Upper lobe of right lung (tissue), 1 donor: ENCODE measurements at regions not wholly inside any gene's neighbourhood (a gene's known extent, or its start where the extent isn't known, plus 50 kb on each side); places are given as distances from the start of the nearest gene placed in this dataset.
A peak's percentile ranks its signal among the peaks of the same experiment; 100 is the strongest.

ENCODE experiments used
- ATAC-seq: fragments of 200-7000 bp; cut with Tn5 transposase; one replicate; pipeline ENCODE4 v1.9.1; 2020; ENCODE audit warnings: mild to moderate bottlenecking, moderate library complexity
- DNase-seq: peaks from one replicate; pipeline ENCODE4 v3.0.0-alpha.2; 2020
- H3K27ac ChIP-seq: fragments of 200-600 bp; one replicate; pipeline ENCODE4 v1.8.0; 2022
- H3K27me3 ChIP-seq: fragments of 200-600 bp; one replicate; pipeline ENCODE4 v1.8.0; 2022; ENCODE audit warnings: mild to moderate bottlenecking
- H3K36me3 ChIP-seq: fragments of 200-600 bp; one replicate; pipeline ENCODE4 v1.8.0; 2022
- H3K4me1 ChIP-seq: fragments of 200-600 bp; one replicate; pipeline ENCODE4 v1.8.0; 2022
- H3K4me3 ChIP-seq: fragments of 200-600 bp; one replicate; pipeline ENCODE4 v1.8.0; 2022; ENCODE audit warnings: mild to moderate bottlenecking
- H3K9me3 ChIP-seq: fragments of 200-600 bp; one replicate; pipeline ENCODE4 v1.8.0; 2022
- intact Hi-C: fragments of 100-400 bp; cut with DNase I; formaldehyde crosslinking; loops from one replicate; pipeline ENCODE4 v1.11.0; 2022
- TF ChIP-seq, protein P1 (sequence below): fragments of 200-600 bp; IDR thresholded peaks from one replicate; pipeline ENCODE4 v1.8.0; 2022; ENCODE audit warnings: antibody characterized with exemption
- donor health status: DM: no; HTN: yes; CAD: no; lungs with severe emphysema.

DNA sequence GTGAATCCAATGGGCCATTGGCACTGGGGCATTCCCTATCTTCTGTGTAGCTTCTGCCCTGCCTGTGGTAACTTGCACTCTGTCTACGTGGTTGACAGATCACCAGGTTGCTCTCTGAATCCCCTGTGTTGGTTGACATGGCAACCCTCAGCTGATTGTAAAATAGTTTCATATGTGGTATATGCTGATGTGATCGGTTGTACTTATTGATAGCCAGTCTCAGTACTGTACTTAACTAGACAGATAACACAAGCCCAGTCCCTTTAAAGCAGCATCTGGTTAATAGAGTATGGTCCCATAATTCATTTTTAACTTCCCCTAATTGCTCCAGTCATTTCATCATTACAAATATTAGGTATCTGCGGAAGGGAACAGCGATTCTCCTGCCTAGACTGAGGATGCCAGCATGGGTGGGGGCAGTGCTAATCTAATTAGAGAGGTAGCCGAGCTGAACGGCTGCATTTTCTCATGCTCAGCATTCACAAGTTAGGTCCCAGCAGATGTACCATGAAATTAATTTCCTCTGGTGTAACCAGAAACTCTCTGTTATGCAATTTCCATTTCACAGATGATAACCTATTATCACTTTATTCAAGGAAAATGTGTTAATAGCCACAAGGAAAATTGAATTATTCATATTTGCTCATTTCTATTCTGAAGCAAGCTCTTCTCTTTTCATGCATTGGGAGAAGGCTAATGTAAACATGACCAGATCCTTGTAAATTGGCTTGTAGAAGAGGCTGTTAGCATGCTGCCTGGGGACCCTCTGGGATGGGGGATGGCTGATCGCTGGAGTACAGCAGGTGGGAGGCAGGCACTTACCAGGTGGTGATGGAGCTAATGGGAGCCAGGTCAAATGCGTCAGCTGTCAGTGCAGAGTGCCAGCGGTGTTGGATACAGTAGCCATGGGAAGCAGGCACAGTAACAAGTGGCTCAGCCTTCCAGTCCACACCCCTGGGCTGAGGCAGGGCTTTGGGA is 608.3 kb downstream of the GALR1 start:
- Histone ChIP-seq H3K4me1 (no peaks in the 10 kb centered on the region), H3K9me3 (no peaks in the 10 kb centered on the region), H3K27ac (no peak overlapping the region), H3K4me3 (no peak overlapping the region), H3K27me3 (no peaks in the 10 kb centered on the region), H3K36me3 (no peaks in the 10 kb centered on the region)
- TF ChIP-seq, protein P1, sequence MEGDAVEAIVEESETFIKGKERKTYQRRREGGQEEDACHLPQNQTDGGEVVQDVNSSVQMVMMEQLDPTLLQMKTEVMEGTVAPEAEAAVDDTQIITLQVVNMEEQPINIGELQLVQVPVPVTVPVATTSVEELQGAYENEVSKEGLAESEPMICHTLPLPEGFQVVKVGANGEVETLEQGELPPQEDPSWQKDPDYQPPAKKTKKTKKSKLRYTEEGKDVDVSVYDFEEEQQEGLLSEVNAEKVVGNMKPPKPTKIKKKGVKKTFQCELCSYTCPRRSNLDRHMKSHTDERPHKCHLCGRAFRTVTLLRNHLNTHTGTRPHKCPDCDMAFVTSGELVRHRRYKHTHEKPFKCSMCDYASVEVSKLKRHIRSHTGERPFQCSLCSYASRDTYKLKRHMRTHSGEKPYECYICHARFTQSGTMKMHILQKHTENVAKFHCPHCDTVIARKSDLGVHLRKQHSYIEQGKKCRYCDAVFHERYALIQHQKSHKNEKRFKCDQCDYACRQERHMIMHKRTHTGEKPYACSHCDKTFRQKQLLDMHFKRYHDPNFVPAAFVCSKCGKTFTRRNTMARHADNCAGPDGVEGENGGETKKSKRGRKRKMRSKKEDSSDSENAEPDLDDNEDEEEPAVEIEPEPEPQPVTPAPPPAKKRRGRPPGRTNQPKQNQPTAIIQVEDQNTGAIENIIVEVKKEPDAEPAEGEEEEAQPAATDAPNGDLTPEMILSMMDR: no peak
- DNase-seq (no peak), ATAC-seq (no peak)
- intact Hi-C loops: no loop called here

DNA sequence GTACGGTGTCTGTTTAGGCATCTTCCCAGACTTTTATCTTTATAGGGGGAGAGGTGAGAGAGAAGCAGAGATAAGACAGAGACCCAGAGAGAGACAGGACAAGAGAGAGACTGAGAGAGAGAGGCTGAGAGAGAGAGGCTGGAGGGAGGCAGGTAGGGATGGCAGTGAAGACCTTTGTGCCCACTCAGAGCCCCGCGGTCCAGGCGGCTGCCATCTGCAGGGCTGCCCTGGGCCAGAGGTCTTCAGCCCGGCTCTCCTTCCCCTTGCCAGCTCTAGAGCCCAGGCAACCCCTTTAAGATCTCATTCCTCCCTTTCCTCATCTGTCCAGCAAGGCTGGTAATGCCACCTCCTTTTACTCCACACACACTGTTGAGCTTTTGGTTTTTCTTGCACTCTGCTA is 610.0 kb downstream of the GALR1 start:
- H3K36me3 ChIP-seq: no peaks in the 10 kb centered on the region
- intact Hi-C loops: no loop called here
- H3K4me1 ChIP-seq: no peaks in the 10 kb centered on the region
- H3K27me3 ChIP-seq: no peaks in the 10 kb centered on the region
- no peaks in the 10 kb centered on the region for H3K9me3 ChIP-seq
- ATAC-seq: peak; percentile 14
- TF ChIP-seq, protein P1: no peak
- no peak overlapping the region for H3K27ac ChIP-seq
- H3K4me3 ChIP-seq: no peak overlapping the region
- no peak for DNase-seq

DNA sequence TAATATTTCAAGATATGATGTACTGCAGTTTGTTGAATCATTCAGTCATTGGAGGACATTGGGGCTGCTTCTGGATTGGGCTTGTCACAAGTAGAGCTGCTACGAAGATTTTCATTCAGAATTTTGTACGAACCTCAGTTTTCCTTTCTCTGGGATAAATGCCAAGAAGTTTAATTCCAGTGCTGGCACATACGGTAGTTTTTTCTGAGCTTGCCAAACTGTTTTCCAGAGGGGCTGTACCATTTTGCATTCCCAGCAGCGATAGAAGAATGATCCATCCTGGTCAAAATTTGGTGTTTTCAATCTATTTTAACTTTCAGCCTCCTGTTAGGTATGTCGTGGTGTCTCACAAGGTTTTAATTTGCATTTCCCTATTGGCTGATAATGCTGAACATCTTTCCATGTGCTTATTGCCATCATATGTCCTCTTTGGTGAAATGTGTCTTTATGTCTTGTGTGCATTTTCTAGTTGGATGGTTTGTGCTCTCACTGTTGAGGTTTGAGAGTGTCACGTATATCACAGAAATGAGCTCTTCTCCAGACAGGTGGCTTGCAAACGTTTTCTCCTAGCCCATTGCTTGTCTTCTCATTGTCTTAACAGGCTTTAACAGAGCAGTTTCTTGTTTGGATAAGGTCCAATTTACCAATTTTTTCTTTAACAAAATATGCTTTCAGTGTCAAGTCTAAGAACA is 612.6 kb downstream of the GALR1 start:
- no peaks in the 10 kb centered on the region for H3K4me1 ChIP-seq

DNA sequence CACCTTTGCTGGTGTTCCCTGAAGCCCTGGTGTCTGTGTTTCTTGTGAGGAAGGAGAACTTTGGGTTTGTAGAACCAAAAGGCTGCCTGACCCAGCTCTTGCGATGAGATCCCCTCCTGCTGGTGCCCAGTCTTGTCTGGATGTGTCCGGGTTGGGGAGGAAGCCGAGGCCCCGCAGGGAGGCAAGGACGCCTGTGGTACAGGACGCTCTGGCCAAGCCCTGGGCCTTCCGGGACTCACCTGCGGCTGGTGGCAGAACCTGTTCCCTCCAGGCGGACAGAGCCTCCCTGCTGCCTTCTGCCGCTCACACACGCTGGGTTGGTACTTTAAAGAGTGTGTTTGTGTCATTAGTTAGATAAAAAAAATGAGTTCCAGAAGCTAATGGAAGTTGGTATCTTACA is 616.2 kb downstream of the GALR1 start:
- Histone ChIP-seq H3K27ac (no peak overlapping the region), H3K4me1 (no peaks in the 10 kb centered on the region), H3K36me3 (no peaks in the 10 kb centered on the region), H3K27me3 (no peaks in the 10 kb centered on the region), H3K4me3 (no peak overlapping the region), H3K9me3 (no peaks in the 10 kb centered on the region)
- intact Hi-C loops: no loop called here
- DNase-seq: no peak
- no peak for ATAC-seq
- TF ChIP-seq, protein P1: no peak

More for the DNA sequence above, 612.6 kb downstream of the GALR1 start:
- Histone ChIP-seq H3K4me3 (no peak overlapping the region), H3K9me3 (no peaks in the 10 kb centered on the region), H3K36me3 (no peaks in the 10 kb centered on the region), H3K27me3 (no peaks in the 10 kb centered on the region), H3K27ac (no peak overlapping the region)
- intact Hi-C loops: no loop called here
- no peak for ATAC-seq
- DNase-seq: no peak
- TF ChIP-seq, protein P1: no peak

DNA sequence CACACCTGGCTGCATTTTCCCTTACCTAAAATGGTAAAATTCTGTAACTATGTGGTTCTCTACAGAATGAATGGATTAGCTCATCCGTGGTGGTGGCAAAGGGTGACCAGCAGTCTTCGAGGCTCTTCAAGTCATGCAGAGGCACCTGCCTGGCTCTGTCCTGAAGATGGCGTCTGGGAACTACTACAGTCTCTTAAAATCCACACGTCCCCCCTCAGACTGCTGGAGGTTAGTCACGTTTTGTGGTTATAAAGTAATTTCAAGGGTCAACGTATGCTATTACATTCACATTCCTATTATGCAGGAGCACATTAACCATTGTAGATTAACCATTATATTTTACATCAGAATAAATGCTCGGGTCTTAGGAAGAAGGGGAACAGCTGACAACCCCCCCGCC is 616.7 kb downstream of the GALR1 start:
- no peak overlapping the region for H3K4me3 ChIP-seq
- H3K27ac ChIP-seq: no peak overlapping the region
- DNase-seq (no peak), ATAC-seq (no peak)
- TF ChIP-seq, protein P1: no peak
- no peaks in the 10 kb centered on the region for H3K4me1 ChIP-seq
- no peaks in the 10 kb centered on the region for H3K36me3 ChIP-seq
- no peaks in the 10 kb centered on the region for H3K27me3 ChIP-seq
- H3K9me3 ChIP-seq: no peaks in the 10 kb centered on the region
- intact Hi-C loops: no loop called here
